GM10248 (cell line): ENCODE measurements at regions not wholly inside any gene's neighbourhood (a gene's known extent, or its start where the extent isn't known, plus 50 kb on each side); places are given as distances from the start of the nearest gene placed in this dataset.

Experiments used
- CTCF ChIA-PET: fragments of 300-600 bp; sonication (Branson Sonifier 250); formaldehyde crosslinking; extraction: SDS; loops from one replicate; lab custom pipeline; 2021; ENCODE audit warnings: antibody characterized with exemption; lab: Yijun Ruan, JAX
- POLR2A ChIA-PET: fragments of 350-650 bp; sonication (Branson Sonifier 250); formaldehyde crosslinking; extraction: SDS; loops from one replicate; lab custom pipeline; 2020; ENCODE audit warnings: antibody characterized with exemption; lab: Yijun Ruan, JAX
- DNase-seq: peaks from one replicate; pipeline ENCODE4 v3.0.0; 2012; ENCODE audit errors: extremely low spot score
- CTCF ChIP-seq: IDR thresholded peaks from 2 replicates; pipeline ENCODE4 v1.5.1; 2012; ENCODE audit warnings: mild to moderate bottlenecking, low read depth; ENCODE audit errors: extremely low read depth, missing control alignments, control extremely low read depth

- ChIA-PET CTCF (no interaction called here), POLR2A (interaction anchor here (0.6 kb wide), 1 partner anchor 12 kb away, joined by 3 read pairs; no protein-coding TSS in a partner anchor)
- no peak for DNase-seq
- no peak for TF ChIP-seq CTCF
Measured at GRCh38 chr2:128547667-128548066, 229.0 kb upstream of the HS6ST1 start.

- DNase-seq, result no peak
- TF ChIP-seq CTCF, result no peak
- CTCF ChIA-PET, result no interaction called here
- POLR2A ChIA-PET, result no interaction called here
Measured at GRCh38 chr2:128548461-128548891, 229.8 kb upstream of the HS6ST1 start.

DNA sequence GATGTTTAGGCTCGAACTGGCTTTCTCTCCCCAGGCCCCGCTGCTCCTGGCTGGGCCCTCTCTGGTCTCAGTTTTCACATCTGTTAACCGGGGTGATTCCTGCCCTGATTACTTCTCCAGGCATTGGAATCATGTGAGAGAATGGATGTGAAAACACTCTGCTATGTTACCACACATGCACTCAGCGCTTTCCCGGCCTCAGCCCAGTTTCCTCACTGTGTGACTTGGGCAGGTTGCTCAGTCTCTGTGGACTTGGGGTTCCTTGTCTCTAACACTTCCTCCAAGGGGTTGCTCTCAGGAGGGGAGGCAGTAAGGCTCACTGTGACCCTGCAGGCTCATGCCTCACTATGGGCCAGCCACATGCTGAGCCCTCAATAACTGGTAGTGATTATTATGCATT lies 230.4 kb upstream of the HS6ST1 start:
- POLR2A ChIA-PET, result no interaction called here
- DNase-seq, result no peak
- no peak for TF ChIP-seq CTCF
- CTCF ChIA-PET, result interaction anchor here (1.0 kb wide), 1 partner anchor 10 kb away, joined by 3 read pairs; no protein-coding TSS in a partner anchor

DNA sequence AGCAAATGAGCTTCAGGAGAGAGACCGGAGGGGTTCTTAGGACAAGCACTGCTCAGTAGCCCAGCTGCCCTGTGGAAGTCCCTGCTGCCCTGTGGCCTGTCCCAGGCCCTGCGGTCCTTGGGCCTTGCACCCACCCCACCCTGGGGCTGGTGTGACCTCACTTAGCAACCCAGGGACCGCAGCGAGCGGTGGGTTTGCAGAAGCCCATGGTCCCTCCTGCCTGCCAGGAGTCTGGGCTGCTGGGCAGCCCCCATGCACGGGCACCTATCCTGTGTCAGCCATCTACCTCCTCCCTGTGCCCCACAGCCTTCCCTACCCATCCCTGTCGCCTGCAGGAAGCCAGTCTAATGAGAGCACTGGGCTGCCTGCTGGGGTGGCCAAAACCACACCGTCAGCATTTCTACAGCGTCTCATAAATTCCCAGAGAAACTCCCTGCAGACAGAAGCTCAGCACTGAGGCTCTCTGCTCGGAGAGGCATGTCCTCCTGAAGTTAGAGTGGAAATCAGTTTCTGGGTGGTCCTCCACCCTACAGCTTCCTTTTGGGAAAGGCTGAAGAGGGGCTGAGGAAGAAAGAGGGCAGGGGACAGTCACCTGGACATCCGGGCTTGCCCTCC lies 231.1 kb upstream of the HS6ST1 start:
- POLR2A ChIA-PET, result no interaction called here
- CTCF ChIA-PET, result interaction anchor here (1.0 kb wide), 1 partner anchor 9 kb away, joined by 3 read pairs; no protein-coding TSS in a partner anchor
- no peak for DNase-seq

GRCh38 chr2:128550389-128550788 lies 231.7 kb upstream of the HS6ST1 start:
- CTCF ChIA-PET, result no interaction called here
- no peak for TF ChIP-seq CTCF

More for the DNA sequence above, 231.1 kb upstream of the HS6ST1 start:
- TF ChIP-seq CTCF, result no peak

DNA sequence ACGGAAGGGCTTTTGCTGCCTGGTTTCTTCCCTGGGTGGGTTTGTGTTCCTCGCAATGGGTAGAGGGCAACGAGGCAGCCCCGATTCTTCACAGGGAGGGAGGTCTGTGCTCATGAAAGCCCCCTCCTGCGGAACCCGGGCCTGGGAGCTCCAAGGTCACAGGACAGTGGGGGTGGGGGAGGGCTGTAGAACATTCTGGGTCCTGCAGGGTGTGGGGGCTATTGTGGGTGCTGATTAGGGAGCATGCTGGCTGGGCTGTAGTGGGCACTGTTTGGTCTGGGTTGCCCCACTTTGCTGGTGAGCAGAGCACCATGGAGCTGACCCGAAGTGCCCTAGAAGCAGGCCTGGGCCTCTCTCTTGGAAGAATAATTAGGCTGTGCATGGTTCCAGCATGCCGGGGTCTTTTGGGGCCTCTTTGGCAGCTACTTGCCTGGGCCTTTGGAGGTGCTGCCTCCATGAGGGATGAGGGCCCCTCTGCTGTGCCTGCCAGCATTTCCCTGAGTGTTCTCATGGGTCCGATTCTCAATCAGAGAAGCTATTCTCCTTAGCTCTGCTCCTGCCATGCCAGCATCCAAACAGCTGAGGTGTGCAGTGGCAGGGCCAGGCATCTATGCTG lies 232.2 kb upstream of the HS6ST1 start:
- DNase-seq, result no peak
- ChIA-PET POLR2A (no interaction called here), CTCF (interaction anchor here (1.5 kb wide), 1 partner anchor 10 kb away, joined by 4 read pairs; no protein-coding TSS in a partner anchor)
- no peak for TF ChIP-seq CTCF

More at GRCh38 chr2:128550389-128550788, 231.7 kb upstream of the HS6ST1 start:
- POLR2A ChIA-PET, result no interaction called here
- no peak for DNase-seq
